ENCODE measurements at regions not wholly inside any gene's neighbourhood (a gene's known extent, or its start where the extent isn't known, plus 50 kb on each side); places are given as distances from the start of the nearest gene placed in this dataset.

- TF ChIP-seq EZH2 (IDR thresholded peaks at IDR 0.05) = no peak
- no peak for TF ChIP-seq POLR2AphosphoS5 (IDR thresholded peaks at IDR 0.05; ENCODE audit: borderline replicate concordance, low read depth, low read length)
- TF ChIP-seq FOXP2 (optimal IDR thresholded peaks at IDR 0.05; ENCODE audit: control extremely low read depth, extremely low read length, insufficient read depth) = no peak
These were observed 145.1 kb upstream of the TRPC7 start for GRCh38 chr5:136510481-136510880.

Data from SK-N-MC (cell line).